ENCODE measurements at regions not wholly inside any gene's neighbourhood (a gene's known extent, or its start where the extent isn't known, plus 50 kb on each side); places are given as distances from the start of the nearest gene placed in this dataset.

GRCh38 chr2:168401771-168402170, 54.3 kb upstream of the CERS6 start:
- DNase-seq = no peak
- no peaks in the 10 kb centered on the region for H3K27me3 ChIP-seq (ENCODE audit: control insufficient read depth, insufficient read depth, low read length)
- intact Hi-C loops (cut with DNase I) = no loop called here
- no peaks in the 10 kb centered on the region for H3K4me1 ChIP-seq (ENCODE audit: control insufficient read depth in 2 of 3, insufficient read depth in 2 of 3, low read depth in 1 of 3, low read length in 3 of 3)
- FAIRE-seq = no peak
- H3K4me3 ChIP-seq (ENCODE audit: low read length in 3 of 3) = no peak overlapping the region
- TF ChIP-seq, protein P1, sequence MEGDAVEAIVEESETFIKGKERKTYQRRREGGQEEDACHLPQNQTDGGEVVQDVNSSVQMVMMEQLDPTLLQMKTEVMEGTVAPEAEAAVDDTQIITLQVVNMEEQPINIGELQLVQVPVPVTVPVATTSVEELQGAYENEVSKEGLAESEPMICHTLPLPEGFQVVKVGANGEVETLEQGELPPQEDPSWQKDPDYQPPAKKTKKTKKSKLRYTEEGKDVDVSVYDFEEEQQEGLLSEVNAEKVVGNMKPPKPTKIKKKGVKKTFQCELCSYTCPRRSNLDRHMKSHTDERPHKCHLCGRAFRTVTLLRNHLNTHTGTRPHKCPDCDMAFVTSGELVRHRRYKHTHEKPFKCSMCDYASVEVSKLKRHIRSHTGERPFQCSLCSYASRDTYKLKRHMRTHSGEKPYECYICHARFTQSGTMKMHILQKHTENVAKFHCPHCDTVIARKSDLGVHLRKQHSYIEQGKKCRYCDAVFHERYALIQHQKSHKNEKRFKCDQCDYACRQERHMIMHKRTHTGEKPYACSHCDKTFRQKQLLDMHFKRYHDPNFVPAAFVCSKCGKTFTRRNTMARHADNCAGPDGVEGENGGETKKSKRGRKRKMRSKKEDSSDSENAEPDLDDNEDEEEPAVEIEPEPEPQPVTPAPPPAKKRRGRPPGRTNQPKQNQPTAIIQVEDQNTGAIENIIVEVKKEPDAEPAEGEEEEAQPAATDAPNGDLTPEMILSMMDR (IDR thresholded peaks at IDR 0.05; ENCODE audit: borderline replicate concordance, extremely low read depth, insufficient read depth) = no peak
- no peak overlapping the region for H3K27ac ChIP-seq (ENCODE audit: low read depth in 2 of 2, low read length in 2 of 2)
- H3K9me3 ChIP-seq (ENCODE audit: control insufficient read depth in 2 of 3, insufficient read depth in 1 of 3, low read length in 3 of 3) = no peaks in the 10 kb centered on the region
- no peak overlapping the region for H3K9ac ChIP-seq (ENCODE audit: low read length in 3 of 3)
- H3K36me3 ChIP-seq (ENCODE audit: control insufficient read depth in 2 of 3, insufficient read depth in 3 of 3, low read length in 3 of 3) = no peaks in the 10 kb centered on the region

GRCh38 chr2:168402531-168402930, 53.5 kb upstream of the CERS6 start:
- FAIRE-seq (no peak), DNase-seq (no peak)
- Histone ChIP-seq H3K9me3 (ENCODE audit: control insufficient read depth in 2 of 3, insufficient read depth in 1 of 3, low read length in 3 of 3) (no peaks in the 10 kb centered on the region), H3K4me1 (ENCODE audit: control insufficient read depth in 2 of 3, insufficient read depth in 2 of 3, low read depth in 1 of 3, low read length in 3 of 3) (no peaks in the 10 kb centered on the region), H3K27ac (ENCODE audit: low read depth in 2 of 2, low read length in 2 of 2) (no peak overlapping the region), H3K36me3 (ENCODE audit: control insufficient read depth in 2 of 3, insufficient read depth in 3 of 3, low read length in 3 of 3) (no peaks in the 10 kb centered on the region), H3K4me3 (ENCODE audit: low read length in 3 of 3) (no peak overlapping the region), H3K27me3 (ENCODE audit: control insufficient read depth, insufficient read depth, low read length) (no peaks in the 10 kb centered on the region), H3K9ac (ENCODE audit: low read length in 3 of 3) (no peak overlapping the region)
- intact Hi-C loops (cut with DNase I) = no loop called here
- TF ChIP-seq, protein P1 (IDR thresholded peaks at IDR 0.05; ENCODE audit: borderline replicate concordance, extremely low read depth, insufficient read depth) = no peak

DNA sequence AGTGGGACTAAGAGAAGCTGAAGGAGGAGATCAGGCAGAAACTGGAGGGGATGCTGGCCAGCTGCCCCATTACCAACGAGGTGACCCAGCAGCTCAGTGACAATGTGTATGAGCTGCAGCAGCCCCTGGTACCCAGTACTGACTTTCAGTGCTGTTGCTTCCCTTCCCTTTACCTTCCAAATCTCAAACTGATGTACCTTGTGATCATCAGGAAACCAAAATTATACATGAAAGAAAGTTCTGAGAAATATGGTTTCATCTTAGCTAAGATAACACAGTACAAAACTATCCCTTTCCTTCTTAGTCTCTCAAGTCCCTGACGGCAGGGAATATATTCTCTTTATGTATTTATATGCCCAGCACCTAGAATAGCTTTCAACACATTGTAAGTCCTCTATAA, 52.3 kb upstream of the CERS6 start:
- Histone ChIP-seq H3K27me3 (ENCODE audit: control insufficient read depth, insufficient read depth, low read length) (no peaks in the 10 kb centered on the region), H3K36me3 (ENCODE audit: control insufficient read depth in 2 of 3, insufficient read depth in 3 of 3, low read length in 3 of 3) (no peaks in the 10 kb centered on the region), H3K4me3 (ENCODE audit: low read length in 3 of 3) (no peak overlapping the region), H3K4me1 (ENCODE audit: control insufficient read depth in 2 of 3, insufficient read depth in 2 of 3, low read depth in 1 of 3, low read length in 3 of 3) (no peaks in the 10 kb centered on the region), H3K27ac (ENCODE audit: low read depth in 2 of 2, low read length in 2 of 2) (no peak overlapping the region), H3K9me3 (ENCODE audit: control insufficient read depth in 2 of 3, insufficient read depth in 1 of 3, low read length in 3 of 3) (no peaks in the 10 kb centered on the region), H3K9ac (ENCODE audit: low read length in 3 of 3) (no peak overlapping the region)
- no peak for FAIRE-seq
- TF ChIP-seq, protein P1 (IDR thresholded peaks at IDR 0.05; ENCODE audit: borderline replicate concordance, extremely low read depth, insufficient read depth) = no peak
- DNase-seq = no peak
- intact Hi-C loops (cut with DNase I) = no loop called here

DNA sequence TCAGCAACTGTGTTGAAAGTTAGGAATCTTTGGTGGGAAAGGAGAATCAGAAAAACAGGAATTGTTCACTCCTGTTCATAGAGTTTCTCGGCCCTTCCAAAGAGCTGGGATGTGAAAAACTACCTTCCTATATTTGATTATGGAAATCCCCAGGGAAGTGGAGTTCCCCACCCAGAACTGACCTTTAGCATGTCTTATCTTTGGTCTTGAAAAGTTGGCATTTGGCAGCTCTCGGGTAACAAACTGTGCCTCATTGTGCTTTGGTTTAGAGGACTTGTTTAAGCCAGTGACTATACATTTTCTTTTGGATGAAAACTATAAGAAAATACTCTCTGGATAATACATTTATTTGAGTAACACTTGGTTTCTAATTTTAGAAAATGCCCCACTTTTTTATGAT, 51.3 kb upstream of the CERS6 start:
- no peak overlapping the region for H3K27ac ChIP-seq (ENCODE audit: low read depth in 2 of 2, low read length in 2 of 2)
- TF ChIP-seq, protein P1 (IDR thresholded peaks at IDR 0.05; ENCODE audit: borderline replicate concordance, extremely low read depth, insufficient read depth) = no peak

More for the DNA sequence above, 51.3 kb upstream of the CERS6 start:
- no peaks in the 10 kb centered on the region for H3K9me3 ChIP-seq (ENCODE audit: control insufficient read depth in 2 of 3, insufficient read depth in 1 of 3, low read length in 3 of 3)
- no peaks in the 10 kb centered on the region for H3K4me1 ChIP-seq (ENCODE audit: control insufficient read depth in 2 of 3, insufficient read depth in 2 of 3, low read depth in 1 of 3, low read length in 3 of 3)
- H3K27me3 ChIP-seq (ENCODE audit: control insufficient read depth, insufficient read depth, low read length) = no peaks in the 10 kb centered on the region
- DNase-seq (no peak), FAIRE-seq (no peak)
- no peak overlapping the region for H3K9ac ChIP-seq (ENCODE audit: low read length in 3 of 3)
- intact Hi-C loops (cut with DNase I) = no loop called here
- no peaks in the 10 kb centered on the region for H3K36me3 ChIP-seq (ENCODE audit: control insufficient read depth in 2 of 3, insufficient read depth in 3 of 3, low read length in 3 of 3)
- no peak overlapping the region for H3K4me3 ChIP-seq (ENCODE audit: low read length in 3 of 3)
